SK-N-SH treated with all-trans-retinoic acid at 6 μM for 48 hours (cell line): ENCODE measurements at regions not wholly inside any gene's neighbourhood (a gene's known extent, or its start where the extent isn't known, plus 50 kb on each side); places are given as distances from the start of the nearest gene placed in this dataset.

ENCODE experiments used
- ATAC-seq: fragments of 200-7000 bp; cut with Tn5 transposase; 3 replicates; pipeline ENCODE4 v1.9.1; 2020; ENCODE audit warnings: mild to moderate bottlenecking, moderate library complexity
- ARNTL ChIP-seq: fragments of 450-650 bp; formaldehyde crosslinking; IDR thresholded peaks from 2 replicates; pipeline ENCODE4 v1.5.0; 2020; ENCODE audit warnings: low read depth, mild to moderate bottlenecking, moderate library complexity, borderline replicate concordance
- BACH2 ChIP-seq: fragments of 250-450 bp; sonication (Bioruptor Pico); IDR thresholded peaks from 2 replicates; pipeline ENCODE4 v1.9.0; 2021; ENCODE audit warnings: mild to moderate bottlenecking, borderline replicate concordance
- CREB5 ChIP-seq: fragments of 250-450 bp; sonication (Bioruptor Pico); IDR thresholded peaks from 2 replicates; pipeline ENCODE4 v1.5.1; 2020; ENCODE audit warnings: low read depth, mild to moderate bottlenecking, moderate library complexity
- CSDC2 ChIP-seq: fragments of 250-450 bp; sonication (Bioruptor Pico); IDR thresholded peaks from 2 replicates; pipeline ENCODE4 v1.5.0; 2020; ENCODE audit warnings: mild to moderate bottlenecking, moderate library complexity
- CSRNP3 ChIP-seq: fragments of 250-450 bp; sonication (Bioruptor Pico); IDR thresholded peaks from 2 replicates; pipeline ENCODE4 v1.5.1; 2021; ENCODE audit warnings: mild to moderate bottlenecking, moderate library complexity
- ESRRG ChIP-seq: fragments of 250-450 bp; sonication (Bioruptor Pico); IDR thresholded peaks from 2 replicates; pipeline ENCODE4 v1.6.1; 2021; ENCODE audit warnings: mild to moderate bottlenecking
- ISL1 ChIP-seq: fragments of 250-450 bp; sonication (Bioruptor Pico); IDR thresholded peaks from 2 replicates; pipeline ENCODE4 v2.1.2; 2022; ENCODE audit warnings: mild to moderate bottlenecking, moderate library complexity
- OSR1 ChIP-seq: fragments of 250-450 bp; sonication (Bioruptor Pico); IDR thresholded peaks from 2 replicates; pipeline ENCODE4 v1.8.0; 2022; ENCODE audit warnings: moderate library complexity, mild to moderate bottlenecking, inconsistent platforms
- PATZ1 ChIP-seq: fragments of 250-450 bp; sonication (Bioruptor Pico); IDR thresholded peaks from 2 replicates; pipeline ENCODE4 v1.8.0; 2020; ENCODE audit warnings: mild to moderate bottlenecking, moderate library complexity, borderline replicate concordance
- POU6F1 ChIP-seq: fragments of 250-450 bp; sonication (Bioruptor Pico); IDR thresholded peaks from 2 replicates; pipeline ENCODE4 v1.8.0; 2021; ENCODE audit warnings: low read depth, mild to moderate bottlenecking, moderate library complexity, borderline replicate concordance
- RARB ChIP-seq: fragments of 250-450 bp; sonication (Bioruptor Pico); IDR thresholded peaks from 2 replicates; pipeline ENCODE4 v1.8.0; 2021; ENCODE audit warnings: mild to moderate bottlenecking, moderate library complexity
- SNAI2 ChIP-seq: fragments of 250-450 bp; sonication (Bioruptor Pico); IDR thresholded peaks from 2 replicates; pipeline ENCODE4 v1.5.0; 2020; ENCODE audit warnings: mild to moderate bottlenecking, moderate library complexity
- TCF4 ChIP-seq: fragments of 250-450 bp; sonication (Bioruptor Pico); IDR thresholded peaks from 2 replicates; pipeline ENCODE4 v1.8.0; 2021; ENCODE audit warnings: mild to moderate bottlenecking, moderate library complexity, borderline replicate concordance
- TOX ChIP-seq: fragments of 250-450 bp; sonication (Bioruptor Pico); IDR thresholded peaks from 2 replicates; pipeline ENCODE4 v1.8.0; 2021; ENCODE audit warnings: mild to moderate bottlenecking, moderate library complexity, borderline replicate concordance
- TSHZ2 ChIP-seq: fragments of 250-450 bp; sonication (Bioruptor Pico); IDR thresholded peaks from 2 replicates; pipeline ENCODE4 v1.5.0; 2020; ENCODE audit warnings: mild to moderate bottlenecking, moderate library complexity
- ZFP3 ChIP-seq: fragments of 250-450 bp; sonication (Bioruptor Pico); IDR thresholded peaks from 2 replicates; pipeline ENCODE4 v1.5.0; 2020; ENCODE audit warnings: mild to moderate bottlenecking, moderate library complexity
- ZFP30 ChIP-seq: fragments of 450-650 bp; formaldehyde crosslinking; IDR thresholded peaks from 2 replicates; pipeline ENCODE4 v1.5.0; 2022; ENCODE audit warnings: mild to moderate bottlenecking, moderate library complexity
- ZNF565 ChIP-seq: fragments of 450-650 bp; formaldehyde crosslinking; conservative IDR thresholded peaks from 2 replicates; pipeline ENCODE4 v1.5.0; 2020; ENCODE audit warnings: low read depth, mild to moderate bottlenecking, moderate library complexity
- ZNF8 ChIP-seq: fragments of 450-650 bp; formaldehyde crosslinking; IDR thresholded peaks from 2 replicates; pipeline ENCODE4 v1.5.0; 2020; ENCODE audit warnings: mild to moderate bottlenecking, moderate library complexity

GRCh38 chr12:127307528-127307927 is 959.4 kb upstream of the TMEM132C start (continued):
- TF ChIP-seq PATZ1: no peak
- TF ChIP-seq BACH2: no peak
- no peak for TF ChIP-seq OSR1 (CRISPR knock-in tag)
- TF ChIP-seq ISL1 (CRISPR knock-in tag): no peak
- no peak for TF ChIP-seq RARB
- TF ChIP-seq, all 23 proteins: peak for 0

GRCh38 chr12:127308148-127308547 is 958.8 kb upstream of the TMEM132C start:
- no peak for TF ChIP-seq ESRRG (CRISPR knock-in tag)
- TF ChIP-seq TOX (CRISPR knock-in tag): no peak
- no peak for TF ChIP-seq BACH2
- TF ChIP-seq CSRNP3 (CRISPR knock-in tag): no peak
- no peak for TF ChIP-seq POU6F1
- TF ChIP-seq OSR1 (CRISPR knock-in tag): no peak
- TF ChIP-seq PATZ1: no peak
- no peak for TF ChIP-seq ZNF8 (CRISPR knock-in tag)
- no peak for TF ChIP-seq RARB
- no peak for TF ChIP-seq ZFP30 (CRISPR knock-in tag)
- TF ChIP-seq ISL1 (CRISPR knock-in tag): no peak
- TF ChIP-seq ZNF565 (CRISPR knock-in tag): no peak
- no peak for TF ChIP-seq ARNTL (CRISPR knock-in tag)
- no peak for TF ChIP-seq CSDC2 (CRISPR knock-in tag)
- TF ChIP-seq TSHZ2 (CRISPR knock-in tag): no peak
- ATAC-seq: no peak

- TF ChIP-seq TSHZ2 (CRISPR knock-in tag) (no peak), TCF4 (no peak), OSR1 (CRISPR knock-in tag) (no peak), ISL1 (CRISPR knock-in tag) (no peak), ARNTL (CRISPR knock-in tag) (no peak), ZFP30 (CRISPR knock-in tag) (no peak), ZFP3 (CRISPR knock-in tag) (no peak), CSDC2 (CRISPR knock-in tag) (no peak), ESRRG (CRISPR knock-in tag) (no peak), CREB5 (CRISPR knock-in tag) (no peak), POU6F1 (no peak), SNAI2 (CRISPR knock-in tag) (no peak), RARB (no peak), PATZ1 (no peak)
- no peak for ATAC-seq
Observed at GRCh38 chr12:127310548-127310947, 956.4 kb upstream of the TMEM132C start.
